Amygdala (tissue), 56 donors: ENCODE measurements at regions not wholly inside any gene's neighbourhood (a gene's known extent, or its start where the extent isn't known, plus 50 kb on each side); places are given as distances from the start of the nearest gene placed in this dataset.

ENCODE experiments used
- DNase-seq, 56 donors: peaks; one replicate each; lab custom pipeline; 2025; lab: John Stamatoyannopoulos, UW

DNA sequence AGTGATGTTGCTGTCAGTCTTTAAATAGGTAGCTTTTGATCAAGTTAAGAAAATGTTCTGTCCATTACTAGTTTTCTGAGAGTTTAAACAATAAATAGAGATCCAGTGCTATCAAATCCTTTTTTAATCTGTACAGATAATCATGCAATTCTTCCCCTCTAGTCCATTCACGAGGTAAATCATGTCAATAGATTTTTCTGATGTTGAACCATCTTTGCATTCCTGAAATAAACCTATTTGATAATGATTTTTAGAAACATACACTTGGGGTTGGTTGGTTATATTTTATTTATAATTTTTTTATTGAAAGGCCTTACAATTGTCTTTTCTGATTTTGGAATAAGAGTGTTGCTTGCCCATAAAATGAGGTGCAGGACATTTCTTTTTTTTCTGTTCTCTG lies 95.0 kb downstream of the FAM53A start:
- no peak for DNase-seq

DNA sequence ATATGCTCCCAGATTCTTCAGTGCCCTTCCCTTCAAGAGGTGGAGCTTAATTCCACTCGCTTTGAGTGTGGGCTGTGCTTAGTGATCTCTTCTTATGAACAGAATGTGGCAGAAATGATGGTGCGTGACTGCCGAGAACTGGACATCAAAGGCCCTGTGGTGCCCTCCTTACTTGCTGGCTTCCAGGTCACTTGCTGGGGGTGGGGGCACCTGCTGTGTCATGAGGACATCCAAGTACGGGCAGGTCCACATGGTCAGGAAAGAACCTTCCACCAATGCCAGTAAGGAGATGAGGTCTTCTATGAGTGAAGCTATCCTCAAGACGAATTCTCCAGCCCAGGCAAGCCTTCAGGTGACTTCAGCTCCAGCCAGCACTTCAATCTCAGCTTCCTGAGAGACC lies 95.8 kb downstream of the FAM53A start:
- no peak for DNase-seq

DNA sequence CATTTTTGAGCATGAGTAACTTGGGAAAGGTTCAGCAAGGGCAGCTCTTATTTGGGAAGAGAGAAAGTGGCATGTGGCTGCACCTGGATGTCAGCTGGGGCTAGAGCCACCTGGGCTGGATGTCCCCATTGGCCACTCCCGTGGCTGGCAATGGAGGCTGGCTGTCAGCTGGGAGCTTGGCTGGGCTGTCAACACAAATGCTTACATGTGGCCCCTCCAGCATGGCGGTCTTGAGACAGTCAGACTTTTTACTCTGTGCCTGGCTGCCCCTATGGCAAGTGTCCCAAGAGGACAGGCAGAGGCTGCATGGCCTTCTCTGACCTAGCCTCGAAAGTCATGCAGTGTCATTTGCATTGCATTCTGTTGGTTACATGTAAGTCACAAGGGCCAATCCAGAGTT lies 99.6 kb downstream of the FAM53A start:
- no peak for DNase-seq

DNA sequence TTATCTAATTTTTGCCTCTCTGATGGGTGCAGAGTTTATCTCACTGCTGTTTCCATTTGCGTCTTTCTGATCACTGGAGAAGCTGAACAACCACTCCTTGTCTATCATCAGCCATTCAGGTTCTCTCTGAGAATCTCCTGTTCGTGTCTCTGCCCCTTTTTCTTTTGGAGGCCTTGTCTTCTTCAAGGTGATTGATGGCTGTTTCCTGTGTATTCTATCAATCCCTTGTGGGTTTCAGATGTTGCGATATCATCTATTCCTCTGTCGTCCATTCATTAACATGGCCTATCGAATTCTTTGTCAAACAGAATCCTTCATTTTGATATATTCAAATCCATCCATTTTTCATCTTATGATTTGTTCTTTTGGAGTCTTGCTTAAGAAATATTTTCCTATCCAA lies 100.3 kb downstream of the FAM53A start:
- DNase-seq: no peak

DNA sequence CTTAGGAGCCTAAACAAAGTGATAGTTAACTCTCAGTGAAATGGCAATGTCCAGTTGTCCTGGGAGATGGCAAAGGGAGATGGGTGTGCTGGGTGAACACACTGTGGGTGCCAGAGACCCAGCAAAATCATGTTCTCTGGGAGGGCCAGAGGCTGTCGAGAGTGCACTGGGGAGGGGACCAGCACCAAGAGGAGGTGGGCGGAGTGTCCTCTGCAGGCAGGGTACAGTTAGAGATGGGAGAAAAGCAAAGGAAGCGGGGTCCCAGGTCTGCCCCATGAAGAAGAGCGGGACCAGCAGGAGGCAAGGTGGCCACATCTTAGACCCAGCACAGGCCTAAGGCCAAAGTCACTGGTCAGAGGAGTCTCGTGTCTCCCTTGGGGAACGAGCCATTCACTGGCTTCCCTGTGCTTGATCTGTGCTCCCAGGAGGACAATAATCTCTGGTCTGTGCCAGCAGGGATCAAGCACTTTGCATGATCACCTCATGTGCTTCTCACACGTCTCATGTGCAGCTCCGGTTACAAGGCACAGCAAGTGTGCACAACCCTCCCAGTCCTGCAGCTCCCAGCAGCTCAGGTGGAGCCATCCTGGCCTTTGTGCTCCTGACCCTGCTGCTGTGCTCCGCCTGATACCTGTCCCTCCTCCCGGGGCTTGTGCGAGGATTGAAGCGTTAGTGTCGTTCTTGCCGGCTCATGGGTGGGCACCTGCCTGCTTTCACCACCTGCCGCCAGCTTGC lies 100.9 kb downstream of the FAM53A start:
- no peak for DNase-seq

DNA sequence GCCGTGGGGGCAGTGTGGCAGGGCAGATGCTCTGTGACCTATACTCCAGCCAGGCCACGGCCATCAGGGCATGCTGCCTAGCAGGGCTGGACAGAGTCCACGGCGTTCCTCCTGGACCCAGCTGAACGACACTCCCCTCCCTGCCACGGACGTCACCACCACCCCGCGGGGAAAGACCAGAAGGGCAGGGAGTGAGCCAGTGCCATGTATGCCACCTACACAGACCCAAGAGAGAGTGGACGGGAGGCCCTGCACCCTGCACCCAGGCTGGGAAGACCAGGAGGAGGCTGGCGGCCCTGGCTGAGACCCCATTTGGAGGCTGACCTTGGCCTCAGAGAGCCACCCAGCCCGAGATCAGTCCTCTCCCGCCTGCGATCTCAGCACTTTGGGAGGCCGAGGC lies 101.9 kb downstream of the FAM53A start:
- DNase-seq: no peak

DNA sequence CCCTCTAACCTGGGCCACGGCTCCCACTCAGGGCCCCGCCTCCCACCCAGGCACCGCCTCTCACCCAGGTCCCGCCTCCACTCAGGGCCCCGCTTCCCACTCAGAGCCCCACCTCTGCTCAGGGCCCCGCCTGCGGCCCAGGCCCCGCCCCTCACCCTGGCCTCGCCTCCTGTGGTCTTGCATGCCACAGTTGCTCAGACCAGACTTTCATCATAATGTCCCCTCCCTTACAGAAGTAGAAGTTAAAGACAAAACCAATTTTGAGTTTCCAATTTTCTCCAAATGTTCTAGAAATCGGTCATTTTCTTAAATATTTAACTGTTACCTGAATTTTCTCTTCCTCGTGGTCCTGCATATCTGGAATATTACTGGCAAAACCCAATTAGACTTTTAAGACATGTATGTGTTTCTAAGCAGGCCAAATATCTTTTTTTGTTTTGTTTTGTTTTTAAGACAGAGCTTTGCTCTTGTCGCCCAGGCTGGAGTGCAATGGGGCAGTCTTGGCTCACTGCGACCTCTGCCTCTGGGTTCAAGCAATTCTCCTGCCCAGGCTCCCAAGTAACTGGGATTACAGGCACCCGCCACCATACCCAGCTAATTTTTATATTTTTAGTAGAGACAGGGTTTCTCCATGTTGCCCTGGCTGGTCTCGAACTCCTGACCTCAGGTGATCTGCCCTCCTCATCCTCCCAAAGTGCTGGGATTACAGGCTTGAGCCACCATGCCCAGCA lies 102.8 kb downstream of the FAM53A start:
- DNase-seq: peak in 26 of 56 donors; percentile 5 to 67 (median 28)

DNA sequence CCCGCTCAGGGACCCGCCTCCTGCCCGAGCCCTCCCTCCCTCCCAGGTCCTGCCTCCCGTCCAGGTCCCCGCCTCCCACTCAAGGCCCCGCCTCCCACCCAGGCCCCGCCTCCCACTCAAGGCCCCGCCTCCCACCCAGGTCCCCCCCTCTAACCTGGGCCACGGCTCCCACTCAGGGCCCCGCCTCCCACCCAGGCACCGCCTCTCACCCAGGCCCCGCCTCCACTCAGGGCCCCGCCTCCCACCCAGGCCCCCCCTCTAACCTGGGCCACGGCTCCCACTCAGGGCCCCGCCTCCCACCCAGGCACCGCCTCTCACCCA lies 103.5 kb downstream of the FAM53A start:
- DNase-seq: peak in 2 of 56 donors; percentile 26 to 40

DNA sequence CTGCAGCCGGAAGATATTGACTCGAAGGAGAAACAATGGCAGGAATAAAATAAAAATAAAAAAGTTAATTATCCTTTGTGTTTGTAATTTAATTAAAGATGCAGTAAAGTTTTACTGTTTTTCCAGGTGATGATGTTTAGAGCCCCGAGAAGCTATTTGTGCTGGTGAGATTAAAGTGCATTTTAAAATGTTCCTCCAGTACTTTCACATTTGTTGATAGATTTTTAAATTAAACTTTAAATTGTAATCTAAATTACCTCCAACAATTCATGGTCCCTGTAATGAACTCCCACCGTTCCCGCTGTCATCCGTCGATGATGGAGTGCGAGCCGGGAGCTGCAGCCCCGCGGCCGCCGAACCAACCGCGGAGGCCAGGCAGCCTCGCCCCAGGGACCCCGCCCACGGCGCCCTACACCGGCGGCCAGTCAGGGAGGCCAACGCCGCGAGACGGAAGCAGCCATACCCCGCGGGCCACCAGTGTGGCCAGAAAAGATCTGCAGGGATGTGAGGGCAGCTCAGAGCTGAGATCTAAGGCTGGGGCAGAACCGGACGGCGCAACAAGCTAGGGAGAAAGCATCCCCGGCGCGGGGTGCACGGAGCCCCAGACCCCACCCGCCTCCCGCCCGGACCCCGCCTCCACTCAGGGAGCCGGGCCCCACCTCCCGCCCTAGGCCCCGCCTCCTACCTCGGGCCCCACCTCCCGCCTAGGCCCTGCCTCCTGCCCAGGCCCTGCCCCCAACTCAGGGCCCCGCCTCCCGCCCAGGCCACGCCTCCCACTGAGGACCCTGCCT lies 104.0 kb downstream of the FAM53A start:
- DNase-seq: peak in 28 of 56 donors; percentile 7 to 80 (median 32)

DNA sequence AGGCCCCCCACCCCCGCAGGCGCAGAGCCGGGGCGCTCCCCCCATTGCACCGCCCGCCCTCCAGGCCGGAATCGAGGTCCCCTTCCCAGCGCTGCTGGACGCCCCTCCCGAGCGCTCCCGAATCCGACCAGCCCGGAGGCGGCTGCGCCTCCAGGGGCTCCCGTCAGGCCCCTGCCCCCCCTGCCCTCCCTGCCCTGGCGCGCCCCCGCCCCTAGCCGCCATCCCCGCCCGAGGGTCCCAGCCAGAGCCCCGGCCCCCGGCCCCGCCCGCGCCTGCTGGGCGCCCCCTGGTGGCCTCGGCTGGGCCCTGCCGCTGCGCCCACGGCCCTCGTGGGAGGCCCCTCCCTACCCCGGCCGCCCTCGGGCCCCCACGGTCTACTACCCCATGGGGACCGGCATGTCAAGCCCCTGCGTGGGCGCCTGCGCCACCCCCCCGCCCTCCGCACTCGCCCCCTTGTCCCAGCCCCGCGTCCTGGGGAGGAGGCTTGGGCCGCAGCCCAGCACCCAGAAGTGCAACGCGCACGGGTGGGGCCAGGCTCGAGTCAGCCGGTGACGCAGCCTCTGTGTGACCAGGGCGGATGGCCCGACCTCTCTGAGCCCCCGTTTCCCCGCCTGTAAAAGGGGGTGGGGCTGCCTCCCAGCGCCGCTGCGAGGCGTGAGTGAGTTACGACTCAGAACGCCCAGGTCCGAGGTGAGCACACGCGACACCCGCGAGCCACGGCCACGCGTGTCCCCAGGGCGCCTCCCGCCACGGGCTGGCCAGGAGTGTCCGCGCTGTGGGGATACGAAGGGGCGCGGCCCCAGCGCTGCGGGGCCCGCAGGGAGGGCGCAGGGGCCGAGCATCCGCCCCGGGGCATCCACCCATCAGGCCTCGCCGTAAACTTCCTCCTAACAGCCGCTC lies 104.9 kb downstream of the FAM53A start:
- peak in 11 of 56 donors; percentile 4 to 65 (median 32) for DNase-seq

DNA sequence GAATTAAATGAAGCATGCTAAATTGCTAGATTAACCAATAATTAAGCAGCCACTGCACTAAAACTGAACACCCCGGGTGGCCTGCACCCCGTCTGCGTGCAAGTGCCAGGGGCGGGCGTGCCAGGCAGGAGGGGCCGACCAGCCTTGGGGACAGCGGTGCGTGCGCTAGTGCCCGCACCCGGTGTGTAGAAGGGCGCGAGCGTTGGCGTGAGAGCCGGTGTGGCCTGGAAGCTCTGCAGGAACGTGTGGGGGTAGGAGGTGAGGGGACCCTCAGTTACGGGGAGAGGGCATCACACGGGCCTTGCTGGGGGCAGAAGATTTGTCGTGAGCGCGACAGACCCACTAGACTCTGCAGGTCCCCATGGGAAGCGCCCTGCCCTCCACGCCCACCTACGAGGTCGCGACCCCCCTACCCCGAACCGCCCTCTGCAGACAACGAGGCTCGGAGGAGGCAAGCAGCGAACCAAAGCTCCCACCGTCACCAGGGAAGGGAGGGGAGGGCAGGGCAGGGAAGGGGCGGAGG lies 105.8 kb downstream of the FAM53A start:
- DNase-seq: no peak

DNA sequence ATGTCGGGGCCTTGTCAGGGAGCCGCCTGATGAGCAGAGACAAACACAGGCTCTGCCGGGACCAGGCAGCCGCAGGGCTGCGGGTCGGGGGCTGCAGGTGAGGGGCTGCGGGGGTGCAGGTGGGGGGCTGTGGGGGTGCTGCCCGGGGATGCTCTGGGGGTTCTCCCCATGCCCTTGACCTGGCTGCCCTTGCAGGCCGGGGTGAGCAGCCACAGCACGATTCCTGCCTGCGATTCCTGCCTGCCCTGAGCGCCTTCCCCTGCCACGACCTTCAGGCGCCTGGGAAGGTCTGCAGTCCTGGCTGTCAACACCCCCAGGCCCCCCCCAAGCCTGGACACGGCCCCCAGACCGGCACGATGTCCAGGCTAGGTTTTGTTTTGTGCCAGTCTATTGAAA lies 106.3 kb downstream of the FAM53A start:
- DNase-seq: no peak

DNA sequence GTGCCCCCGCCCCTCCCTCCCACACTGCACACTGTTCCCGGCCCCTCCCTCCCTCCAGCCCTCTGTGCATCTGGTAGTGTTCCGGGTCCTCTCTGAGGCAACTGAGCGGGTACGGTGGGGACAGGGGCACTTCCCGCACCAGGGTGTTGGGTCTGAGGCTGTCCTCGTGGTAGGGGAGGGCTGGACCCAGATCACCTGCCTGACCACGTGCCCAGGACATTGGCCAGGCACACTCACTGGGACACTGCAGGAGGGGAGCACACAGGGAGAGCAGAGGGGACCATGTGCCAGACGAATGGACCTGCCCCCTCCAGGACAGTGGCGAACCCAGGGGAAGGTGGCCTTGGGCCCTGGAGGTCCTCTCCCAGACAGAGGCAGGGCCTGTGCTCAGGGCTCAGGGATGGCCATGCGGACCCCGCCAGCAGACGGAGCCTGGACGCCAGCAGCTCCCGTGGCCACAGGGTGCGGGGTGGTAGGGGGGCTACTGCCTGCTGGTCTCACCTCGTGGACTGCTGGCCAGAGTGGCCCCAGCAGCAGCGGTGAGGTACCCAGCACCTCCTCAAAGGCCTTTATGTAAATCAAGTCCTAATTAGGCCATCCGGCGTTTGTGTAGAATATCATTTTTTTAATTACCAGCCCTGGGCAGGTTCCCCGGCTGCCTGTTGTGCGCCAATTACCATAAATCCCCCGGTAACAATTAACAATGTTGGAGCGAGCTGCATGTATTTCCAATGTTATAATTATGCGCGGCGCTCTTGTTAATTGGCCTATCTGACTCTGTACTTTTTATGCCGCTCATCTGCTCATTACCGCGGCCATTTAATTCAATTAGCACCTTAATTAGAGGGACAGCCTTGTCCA lies 106.9 kb downstream of the FAM53A start:
- DNase-seq: no peak

DNA sequence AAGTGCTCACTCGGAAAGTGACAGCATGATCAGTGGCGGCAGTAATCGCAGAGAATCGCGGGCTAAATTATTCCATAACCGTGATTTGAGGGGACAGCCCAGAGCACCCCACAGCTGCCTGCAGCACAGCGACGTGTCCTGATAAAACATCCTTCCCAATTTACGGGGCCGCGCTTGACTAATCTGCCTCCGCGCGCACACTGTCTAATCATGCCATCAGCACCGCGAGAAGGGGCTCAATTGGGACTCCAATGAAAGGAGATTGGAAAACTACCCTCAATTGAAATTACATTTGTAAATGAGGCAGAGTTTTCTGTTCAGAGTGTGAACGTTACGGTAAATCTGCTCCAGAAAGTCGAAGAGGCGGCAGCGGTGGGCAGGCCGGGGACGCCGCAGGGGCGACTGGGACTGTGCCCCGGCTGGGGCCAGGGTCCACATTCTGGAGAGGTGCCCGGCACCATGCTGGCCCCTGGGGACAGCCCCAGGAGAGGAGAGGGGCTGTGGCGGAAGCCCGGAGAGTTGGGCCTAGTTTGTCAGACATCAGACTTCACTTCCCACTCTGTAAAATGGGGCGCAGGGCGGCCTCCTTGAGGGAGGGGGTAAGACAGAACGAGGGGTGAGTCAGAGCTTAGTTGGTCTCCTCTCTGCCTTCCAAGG lies 107.7 kb downstream of the FAM53A start:
- DNase-seq: no peak

DNA sequence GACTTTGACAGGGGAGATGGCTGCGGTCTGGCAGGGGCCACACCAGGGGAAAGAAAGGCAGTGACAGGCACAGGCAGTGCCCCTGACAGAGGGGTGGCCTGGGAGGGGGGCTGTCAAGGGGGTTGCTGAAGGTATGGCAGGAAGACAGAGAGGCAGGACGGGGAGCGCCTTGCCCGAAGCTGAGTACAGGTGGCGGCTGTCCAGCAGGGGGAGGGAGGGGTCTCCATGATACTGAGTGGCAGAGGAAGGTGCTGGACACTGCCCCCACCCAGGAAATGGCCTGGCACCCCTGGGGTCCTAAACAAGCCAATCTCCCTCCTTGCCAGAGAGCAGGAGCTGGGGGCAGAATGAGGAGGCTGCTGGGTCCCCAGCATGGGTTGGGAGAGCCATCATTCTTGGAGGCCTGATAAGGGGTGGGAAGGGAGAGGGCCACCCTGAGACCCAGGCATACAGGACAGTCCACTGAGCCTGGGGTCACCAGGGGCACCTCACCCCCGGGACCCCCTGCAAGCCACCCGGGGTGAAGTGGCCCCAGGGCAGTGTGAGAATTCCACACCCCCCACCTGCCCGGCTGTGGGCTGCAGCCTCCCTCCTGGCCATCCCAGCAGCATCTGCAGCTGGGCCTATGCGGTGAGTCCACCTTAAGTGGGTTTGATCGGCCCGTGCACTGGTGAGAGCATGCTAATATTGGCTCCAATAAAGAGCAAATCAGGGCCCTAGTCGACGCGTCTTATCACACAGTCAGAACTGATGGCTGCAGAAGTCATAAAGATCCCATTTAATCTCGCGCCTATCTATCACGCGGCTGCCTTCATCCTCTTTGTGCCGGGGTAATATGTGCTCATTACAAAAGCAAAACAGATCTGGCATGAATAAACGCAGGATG lies 108.5 kb downstream of the FAM53A start:
- DNase-seq: no peak

DNA sequence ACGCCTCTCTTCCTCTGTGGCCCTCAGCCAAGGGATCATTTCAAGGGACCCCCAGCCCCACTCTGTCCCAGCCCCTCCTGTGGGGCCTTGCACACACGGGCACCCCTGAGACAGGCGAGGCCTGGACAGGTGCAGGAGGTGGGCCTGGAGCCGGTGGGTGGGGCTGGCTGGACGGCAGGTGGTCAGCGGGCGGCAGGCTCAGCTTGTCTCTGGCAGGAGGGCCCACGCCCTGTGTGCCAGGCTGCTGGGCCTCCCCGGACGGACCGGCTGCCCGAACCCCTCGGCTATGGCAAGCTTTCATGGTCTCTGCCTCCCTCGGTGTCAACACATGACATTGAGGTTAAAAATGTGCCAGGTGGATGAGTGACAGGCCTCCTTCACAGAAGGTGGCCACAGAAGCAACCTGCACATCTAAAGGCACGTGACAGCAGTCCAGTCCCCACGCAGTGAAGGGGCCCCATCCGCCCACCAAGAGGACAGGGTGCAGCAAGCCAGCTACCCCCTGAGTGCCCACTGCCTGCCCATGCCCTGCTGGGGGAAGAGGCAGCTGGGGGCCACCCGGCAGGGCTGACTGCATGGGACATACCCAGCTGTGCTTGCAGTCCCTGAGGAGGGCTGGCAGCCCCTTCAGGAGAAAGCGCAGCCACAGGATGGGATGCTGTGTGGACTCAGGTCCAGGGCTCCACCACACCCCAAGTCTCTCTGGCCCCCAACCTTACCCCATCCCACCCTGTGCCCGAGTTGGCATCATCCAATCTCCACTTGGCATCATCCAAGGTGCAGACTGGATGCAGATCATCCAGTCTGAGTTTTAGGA lies 109.3 kb downstream of the FAM53A start:
- no peak for DNase-seq
